SJCRH30 (cell line): ENCODE measurements at regions not wholly inside any gene's neighbourhood (a gene's known extent, or its start where the extent isn't known, plus 50 kb on each side); places are given as distances from the start of the nearest gene placed in this dataset.

Experiments
- DNase-seq, 2 experiments: peaks; one replicate each; pipeline ENCODE4 v3.0.0-alpha.2; 2015 to 2020
- H3K27ac ChIP-seq: fragments of 250-450 bp; sonication (Bioruptor Pico); 2 replicates; pipeline ENCODE4 v1.5.1; 2020; ENCODE audit warnings: mild to moderate bottlenecking, moderate library complexity
- H3K27me3 ChIP-seq: fragments of 250-450 bp; sonication (Bioruptor Pico); 2 replicates; pipeline ENCODE4 v1.5.1; 2020; ENCODE audit warnings: mild to moderate bottlenecking, moderate library complexity
- H3K36me3 ChIP-seq: fragments of 250-450 bp; sonication (Bioruptor Pico); 2 replicates; pipeline ENCODE4 v1.5.1; 2020; ENCODE audit warnings: mild to moderate bottlenecking, moderate library complexity
- H3K4me1 ChIP-seq: fragments of 250-450 bp; sonication (Bioruptor Pico); 2 replicates; pipeline ENCODE4 v1.5.1; 2020; ENCODE audit warnings: mild to moderate bottlenecking, moderate library complexity
- H3K4me3 ChIP-seq: fragments of 250-450 bp; sonication (Bioruptor Pico); 2 replicates; pipeline ENCODE4 v1.5.1; 2020; ENCODE audit warnings: mild to moderate bottlenecking, moderate library complexity
- H3K9me3 ChIP-seq: fragments of 250-450 bp; sonication (Bioruptor Pico); replicated peaks from 2 replicates; pipeline ENCODE4 v1.5.1; 2020; ENCODE audit warnings: mild to moderate bottlenecking, moderate library complexity

GRCh38 chr4:180925805-180926204 is 1317.4 kb upstream of the TENM3 start:
- Histone ChIP-seq H3K9me3 (no peaks in the 10 kb centered on the region), H3K36me3 (no peaks in the 10 kb centered on the region), H3K4me3 (no peak overlapping the region), H3K4me1 (0 out of 2 replicates have a peak, but pooled peaks cover 6% of the 10 kb centered on the region), H3K27me3 (no peaks in the 10 kb centered on the region), H3K27ac (no peak overlapping the region)
- no peak for DNase-seq

GRCh38 chr4:180926277-180926676 is 1316.9 kb upstream of the TENM3 start:
- no peaks in the 10 kb centered on the region for H3K27me3 ChIP-seq
- no peak for DNase-seq
- H3K4me3 ChIP-seq, result no peak overlapping the region
- no peaks in the 10 kb centered on the region for H3K36me3 ChIP-seq
- H3K27ac ChIP-seq, result no peak overlapping the region
- no peaks in the 10 kb centered on the region for H3K9me3 ChIP-seq
- 0 out of 2 replicates have a peak, but pooled peaks cover 6% of the 10 kb centered on the region for H3K4me1 ChIP-seq

GRCh38 chr4:180932370-180933001 is 1310.7 kb upstream of the TENM3 start:
- Histone ChIP-seq H3K27me3 (no peaks in the 10 kb centered on the region), H3K9me3 (no peaks in the 10 kb centered on the region), H3K27ac (no peak overlapping the region), H3K4me3 (no peak overlapping the region), H3K4me1 (no peaks in the 10 kb centered on the region; the same call in 1 of the 2 replicates), H3K36me3 (no peaks in the 10 kb centered on the region)
- DNase-seq, result peak in 1 of 2 experiments; percentile 22

GRCh38 chr4:180937083-180937482 is 1306.1 kb upstream of the TENM3 start:
- no peak overlapping the region for H3K27ac ChIP-seq
- no peak overlapping the region for H3K4me3 ChIP-seq
- H3K36me3 ChIP-seq, result no peaks in the 10 kb centered on the region
- no peaks in the 10 kb centered on the region for H3K9me3 ChIP-seq
- no peaks in the 10 kb centered on the region for H3K27me3 ChIP-seq
- no peaks in the 10 kb centered on the region; the same call in 1 of the 2 replicates for H3K4me1 ChIP-seq
- DNase-seq, result no peak

GRCh38 chr4:180940680-180941079 is 1302.5 kb upstream of the TENM3 start:
- Histone ChIP-seq H3K9me3 (no peaks in the 10 kb centered on the region), H3K27ac (no peak overlapping the region), H3K27me3 (no peaks in the 10 kb centered on the region), H3K36me3 (no peaks in the 10 kb centered on the region), H3K4me1 (no peaks in the 10 kb centered on the region), H3K4me3 (no peak overlapping the region)
- no peak for DNase-seq

GRCh38 chr4:180942367-180942916 is 1300.8 kb upstream of the TENM3 start:
- Histone ChIP-seq H3K27ac (no peak overlapping the region), H3K4me1 (no peaks in the 10 kb centered on the region), H3K36me3 (no peaks in the 10 kb centered on the region), H3K27me3 (no peaks in the 10 kb centered on the region), H3K9me3 (no peaks in the 10 kb centered on the region), H3K4me3 (no peak overlapping the region)
- no peak for DNase-seq

GRCh38 chr4:180946188-180946587 is 1297.0 kb upstream of the TENM3 start:
- no peak for DNase-seq
- no peaks in the 10 kb centered on the region for H3K36me3 ChIP-seq
- H3K9me3 ChIP-seq, result no peaks in the 10 kb centered on the region
- H3K27me3 ChIP-seq, result no peaks in the 10 kb centered on the region
- H3K4me1 ChIP-seq, result no peaks in the 10 kb centered on the region
- no peak overlapping the region for H3K4me3 ChIP-seq
- no peak overlapping the region for H3K27ac ChIP-seq

- no peaks in the 10 kb centered on the region for H3K4me1 ChIP-seq
- H3K27me3 ChIP-seq, result no peaks in the 10 kb centered on the region
- DNase-seq, result peak in 1 of 2 experiments; percentile 29
- no peak overlapping the region for H3K27ac ChIP-seq
- no peaks in the 10 kb centered on the region for H3K9me3 ChIP-seq
- H3K36me3 ChIP-seq, result no peaks in the 10 kb centered on the region
- no peak overlapping the region for H3K4me3 ChIP-seq
Observed at GRCh38 chr4:180947425-180947824, 1295.8 kb upstream of the TENM3 start.

GRCh38 chr4:180949424-180950213 is 1293.6 kb upstream of the TENM3 start:
- no peak for DNase-seq
- no peaks in the 10 kb centered on the region for H3K9me3 ChIP-seq
- H3K4me1 ChIP-seq, result no peaks in the 10 kb centered on the region
- no peak overlapping the region for H3K27ac ChIP-seq
- H3K4me3 ChIP-seq, result no peak overlapping the region
- H3K27me3 ChIP-seq, result no peaks in the 10 kb centered on the region
- no peaks in the 10 kb centered on the region for H3K36me3 ChIP-seq

GRCh38 chr4:180950377-180950776 is 1292.8 kb upstream of the TENM3 start:
- H3K27me3 ChIP-seq, result no peaks in the 10 kb centered on the region
- no peak for DNase-seq
- H3K4me1 ChIP-seq, result no peaks in the 10 kb centered on the region
- H3K36me3 ChIP-seq, result no peaks in the 10 kb centered on the region
- no peaks in the 10 kb centered on the region for H3K9me3 ChIP-seq
- H3K4me3 ChIP-seq, result no peak overlapping the region
- no peak overlapping the region for H3K27ac ChIP-seq

- Histone ChIP-seq H3K27ac (no peak overlapping the region), H3K4me3 (no peak overlapping the region), H3K27me3 (no peaks in the 10 kb centered on the region), H3K9me3 (no peaks in the 10 kb centered on the region), H3K4me1 (no peaks in the 10 kb centered on the region), H3K36me3 (no peaks in the 10 kb centered on the region)
- no peak for DNase-seq
Observed at GRCh38 chr4:180951312-180951711, 1291.9 kb upstream of the TENM3 start.

GRCh38 chr4:180953572-180953971 is 1289.6 kb upstream of the TENM3 start:
- H3K4me1 ChIP-seq, result no peaks in the 10 kb centered on the region
- peak in 1 of 2 experiments; percentile 2 for DNase-seq
- no peak overlapping the region for H3K27ac ChIP-seq
- no peak overlapping the region for H3K4me3 ChIP-seq
- H3K9me3 ChIP-seq, result no peaks in the 10 kb centered on the region
- no peaks in the 10 kb centered on the region for H3K36me3 ChIP-seq
- no peaks in the 10 kb centered on the region for H3K27me3 ChIP-seq

GRCh38 chr4:180960743-180961401 is 1282.3 kb upstream of the TENM3 start:
- H3K27ac ChIP-seq, result no peak overlapping the region
- peak in 1 of 2 experiments; percentile 11 for DNase-seq

GRCh38 chr4:180962268-180962667 is 1280.9 kb upstream of the TENM3 start:
- Histone ChIP-seq H3K27ac (no peak overlapping the region), H3K27me3 (no peaks in the 10 kb centered on the region), H3K36me3 (no peaks in the 10 kb centered on the region), H3K4me1 (no peaks in the 10 kb centered on the region), H3K9me3 (no peaks in the 10 kb centered on the region), H3K4me3 (no peak overlapping the region)
- DNase-seq, result no peak

More at GRCh38 chr4:180960743-180961401, 1282.3 kb upstream of the TENM3 start:
- no peaks in the 10 kb centered on the region for H3K36me3 ChIP-seq
- no peak overlapping the region for H3K4me3 ChIP-seq
- no peaks in the 10 kb centered on the region for H3K27me3 ChIP-seq
- H3K4me1 ChIP-seq, result no peaks in the 10 kb centered on the region
- H3K9me3 ChIP-seq, result no peaks in the 10 kb centered on the region

GRCh38 chr4:180966312-180966711 is 1276.9 kb upstream of the TENM3 start:
- Histone ChIP-seq H3K9me3 (no peaks in the 10 kb centered on the region), H3K27ac (no peak overlapping the region), H3K4me1 (no peaks in the 10 kb centered on the region), H3K27me3 (no peaks in the 10 kb centered on the region), H3K36me3 (no peaks in the 10 kb centered on the region), H3K4me3 (no peak overlapping the region)
- no peak for DNase-seq
